ENCODE measurements at regions not wholly inside any gene's neighbourhood (a gene's known extent, or its start where the extent isn't known, plus 50 kb on each side); places are given as distances from the start of the nearest gene placed in this dataset.

DNA sequence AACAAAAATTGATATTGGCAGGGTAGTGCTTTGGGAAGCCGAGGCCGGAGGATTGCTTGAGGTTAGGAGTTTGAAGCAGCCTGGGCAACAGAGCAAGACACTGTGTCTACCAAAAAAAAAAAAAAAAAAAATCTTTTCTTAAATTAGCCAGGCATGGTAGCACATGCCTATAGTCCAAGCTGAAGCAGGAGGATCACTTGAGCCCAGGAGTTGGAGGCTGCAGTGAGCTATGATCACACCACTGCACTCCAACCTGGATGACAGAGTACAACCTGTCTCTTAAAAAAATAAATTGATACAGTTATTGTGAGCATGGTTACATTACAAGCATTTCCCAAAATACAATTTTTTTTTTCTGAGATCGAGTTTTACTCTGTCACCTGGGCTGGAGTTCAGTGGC lies 59.4 kb upstream of the SVIL start (continued):
- TF ChIP-seq, protein P1, sequence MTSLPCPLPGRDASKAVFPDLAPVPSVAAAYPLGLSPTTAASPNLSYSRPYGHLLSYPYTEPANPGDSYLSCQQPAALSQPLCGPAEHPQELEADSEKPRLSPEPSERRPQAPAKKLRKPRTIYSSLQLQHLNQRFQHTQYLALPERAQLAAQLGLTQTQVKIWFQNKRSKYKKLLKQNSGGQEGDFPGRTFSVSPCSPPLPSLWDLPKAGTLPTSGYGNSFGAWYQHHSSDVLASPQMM (CRISPR knock-in tag; IDR thresholded peaks at IDR 0.05), result no peak
- TF ChIP-seq, protein P2, sequence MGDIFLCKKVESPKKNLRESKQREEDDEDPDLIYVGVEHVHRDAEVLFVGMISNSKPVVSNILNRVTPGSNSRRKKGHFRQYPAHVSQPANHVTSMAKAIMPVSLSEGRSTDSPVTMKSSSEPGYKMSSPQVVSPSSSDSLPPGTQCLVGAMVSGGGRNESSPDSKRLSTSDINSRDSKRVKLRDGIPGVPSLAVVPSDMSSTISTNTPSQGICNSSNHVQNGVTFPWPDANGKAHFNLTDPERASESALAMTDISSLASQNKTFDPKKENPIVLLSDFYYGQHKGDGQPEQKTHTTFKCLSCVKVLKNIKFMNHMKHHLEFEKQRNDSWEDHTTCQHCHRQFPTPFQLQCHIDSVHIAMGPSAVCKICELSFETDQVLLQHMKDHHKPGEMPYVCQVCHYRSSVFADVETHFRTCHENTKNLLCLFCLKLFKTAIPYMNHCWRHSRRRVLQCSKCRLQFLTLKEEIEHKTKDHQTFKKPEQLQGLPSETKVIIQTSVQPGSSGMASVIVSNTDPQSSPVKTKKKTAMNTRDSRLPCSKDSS (IDR thresholded peaks at IDR 0.05; ENCODE audit: low read depth, partially characterized antibody), result no peak
- TF ChIP-seq, protein P3, sequence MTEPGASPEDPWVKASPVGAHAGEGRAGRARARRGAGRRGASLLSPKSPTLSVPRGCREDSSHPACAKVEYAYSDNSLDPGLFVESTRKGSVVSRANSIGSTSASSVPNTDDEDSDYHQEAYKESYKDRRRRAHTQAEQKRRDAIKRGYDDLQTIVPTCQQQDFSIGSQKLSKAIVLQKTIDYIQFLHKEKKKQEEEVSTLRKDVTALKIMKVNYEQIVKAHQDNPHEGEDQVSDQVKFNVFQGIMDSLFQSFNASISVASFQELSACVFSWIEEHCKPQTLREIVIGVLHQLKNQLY (CRISPR knock-in tag; conservative IDR thresholded peaks at IDR 0.05), result no peak
- TF ChIP-seq ZNF766 (CRISPR knock-in tag; conservative IDR thresholded peaks at IDR 0.05), result no peak
- no peak for TF ChIP-seq NRF1 (conservative IDR thresholded peaks at IDR 0.05 in 1 of 2, IDR thresholded peaks at IDR 0.05 in 1 of 2)
- no peak for TF ChIP-seq SREBF2 (CRISPR knock-in tag; IDR thresholded peaks at IDR 0.05)
- TF ChIP-seq PCBP1 (IDR thresholded peaks at IDR 0.05; ENCODE audit: low read depth, low read length, poor library complexity, severe bottlenecking), result no peak

DNA sequence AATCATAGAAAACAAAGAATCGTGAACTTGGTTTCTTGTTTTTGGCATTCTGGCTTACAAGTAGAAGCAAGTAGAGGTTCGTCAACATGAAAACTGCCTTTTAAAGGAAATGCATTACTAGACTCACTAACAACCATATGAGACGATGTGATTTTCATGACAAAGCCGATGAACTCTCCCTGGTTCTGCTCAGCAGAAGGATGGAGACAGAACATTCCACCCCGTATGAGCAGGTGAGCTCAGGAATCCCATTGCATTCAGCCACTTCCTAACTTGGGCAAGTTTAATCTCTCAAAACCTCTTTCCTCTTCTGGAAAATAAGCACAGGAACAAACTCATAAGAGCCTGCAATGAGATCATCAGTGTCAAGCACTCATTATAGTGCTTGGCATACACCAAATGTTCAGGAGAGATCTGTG lies 57.4 kb upstream of the SVIL start:
- Histone ChIP-seq H4K20me1 (replicated peaks; ENCODE audit: control insufficient read depth, insufficient read depth, low read length) (no peaks in the 10 kb centered on the region), H3K4me1 (replicated peaks in 1 of 2; ENCODE audit: control insufficient read depth in 2 of 2, insufficient read depth in 2 of 2, low read length in 2 of 2) (no peaks in the 10 kb centered on the region), H3K9ac (ENCODE audit: insufficient read depth in 1 of 2, low read depth in 2 of 2, low read length in 2 of 2) (no peak overlapping the region), H3K4me3 (no peak overlapping the region), H3K79me2 (ENCODE audit: control insufficient read depth, insufficient read depth, low read length) (no peaks in the 10 kb centered on the region), H3K9me1 (ENCODE audit: control insufficient read depth, insufficient read depth, low read length) (no peaks in the 10 kb centered on the region), H3K4me2 (ENCODE audit: insufficient read depth, low read length) (no peak overlapping the region), H3K9me3 (replicated peaks; ENCODE audit: control insufficient read depth, insufficient read depth, low read depth, low read length) (no peaks in the 10 kb centered on the region), H2AFZ (ENCODE audit: low read depth, low read length) (no peak overlapping the region), H3K36me3 (ENCODE audit: control insufficient read depth, insufficient read depth, low read length) (no peaks in the 10 kb centered on the region), H3K27ac (ENCODE audit: extremely low read depth, low read depth, low read length) (no peak overlapping the region), H3K27me3 (ENCODE audit: control insufficient read depth in 2 of 2, insufficient read depth in 2 of 2, low read length in 2 of 2) (peaks cover 2 to 4% of the 10 kb centered on the region in 2 experiments; a peak in 3 of 5 replicates)
- CTCF ChIA-PET (ENCODE audit: low intra/inter-chr PET ratio), result no interaction called here
- POLR2A ChIA-PET, result no interaction called here
- no peak for FAIRE-seq
- WGBS (ENCODE audit: insufficient coverage, low coverage, missing lambda C conversion rate), result 3% methylated on average over 5 of the region's 5 CpGs
- no peak for TF ChIP-seq HNRNPK (IDR thresholded peaks at IDR 0.05; ENCODE audit: low read depth, low read length, poor library complexity, severe bottlenecking)
- no peak for TF ChIP-seq CCNT2 (IDR thresholded peaks at IDR 0.05; ENCODE audit: borderline replicate concordance, extremely low read depth, insufficient read length, low read depth, low read length)
- TF ChIP-seq EWSR1 (IDR thresholded peaks at IDR 0.05; ENCODE audit: borderline replicate concordance, low read depth, partially characterized antibody), result no peak
- no peak for TF ChIP-seq DIDO1 (tag; IDR thresholded peaks at IDR 0.05; ENCODE audit: low read depth)
- no TSS peak for BruUV-seq (replicated peaks)
- ATAC-seq, result no peak
- in situ Hi-C loops (cut with MboI), result no loop called here
- intact Hi-C loops (cut with micrococcal nuclease), result no loop called here
- DNase-seq (ENCODE audit: extremely low read depth in 1 of 4, low spot score in 3 of 4), result no peak

Measured in K562 (cell line).